GM12891 (cell line): ENCODE measurements at regions not wholly inside any gene's neighbourhood (a gene's known extent, or its start where the extent isn't known, plus 50 kb on each side); places are given as distances from the start of the nearest gene placed in this dataset.

Experiments
- PAX5 ChIP-seq: IDR thresholded peaks from 2 replicates; pipeline ENCODE4 v1.6.1; 2011; ENCODE audit warnings: low read length, moderate library complexity, mild to moderate bottlenecking; ENCODE audit not compliant: insufficient read depth, severe bottlenecking
- POLR2A ChIP-seq: IDR thresholded peaks from 2 replicates; pipeline ENCODE4 v1.6.1; 2011; ENCODE audit warnings: low read depth, low read length, control low read depth
- POLR2AphosphoS5 ChIP-seq: IDR thresholded peaks from 2 replicates; pipeline ENCODE4 v1.6.1; 2011; ENCODE audit warnings: low read depth, low read length, control low read depth
- POU2F2 ChIP-seq: IDR thresholded peaks from 2 replicates; pipeline ENCODE4 v1.6.1; 2011; ENCODE audit warnings: low read depth, mild to moderate bottlenecking, control low read depth, low read length, moderate library complexity
- SPI1 ChIP-seq: IDR thresholded peaks from 2 replicates; pipeline ENCODE4 v1.6.1; 2011; ENCODE audit warnings: low read depth, low read length, control low read depth
- TAF1 ChIP-seq: IDR thresholded peaks from 2 replicates; pipeline ENCODE4 v1.6.1; 2011; ENCODE audit warnings: low read depth, low read length, control low read depth

- TF ChIP-seq POLR2AphosphoS5, result no peak
- TF ChIP-seq POLR2A, result no peak
- no peak for TF ChIP-seq TAF1
- TF ChIP-seq PAX5, result no peak
- TF ChIP-seq POU2F2, result no peak
- TF ChIP-seq SPI1, result no peak
Observed at GRCh38 chr3:116802651-116803050, 93.1 kb downstream of the TUSC7 start.
